Right lobe of liver (tissue), 4 donors: ENCODE measurements at regions not wholly inside any gene's neighbourhood (a gene's known extent, or its start where the extent isn't known, plus 50 kb on each side); places are given as distances from the start of the nearest gene placed in this dataset.

Experiments used
- POLR2A ChIP-seq: fragments of 450-650 bp; IDR thresholded peaks from one replicate; pipeline ENCODE4 v1.6.1; 2017; ENCODE audit warnings: antibody characterized with exemption, mild to moderate bottlenecking
- TF ChIP-seq, protein P1 (sequence below), 4 donors: fragments of 200-600 bp in 3 of 4; fragments of 450-650 bp in 1 of 4; IDR thresholded peaks; one replicate each; pipeline versions ENCODE4 v1.5.1 to v1.8.0; 2016 to 2022; ENCODE audit warnings: antibody characterized with exemption in 4 of 4, mild to moderate bottlenecking in 2 of 4
- donor health status: DM: no; HTN: no; CAD: no.
- donor health status: DM: no; HTN: no; CAD: no.
- donor health status: DM: no; HTN: yes; CAD: no.

DNA sequence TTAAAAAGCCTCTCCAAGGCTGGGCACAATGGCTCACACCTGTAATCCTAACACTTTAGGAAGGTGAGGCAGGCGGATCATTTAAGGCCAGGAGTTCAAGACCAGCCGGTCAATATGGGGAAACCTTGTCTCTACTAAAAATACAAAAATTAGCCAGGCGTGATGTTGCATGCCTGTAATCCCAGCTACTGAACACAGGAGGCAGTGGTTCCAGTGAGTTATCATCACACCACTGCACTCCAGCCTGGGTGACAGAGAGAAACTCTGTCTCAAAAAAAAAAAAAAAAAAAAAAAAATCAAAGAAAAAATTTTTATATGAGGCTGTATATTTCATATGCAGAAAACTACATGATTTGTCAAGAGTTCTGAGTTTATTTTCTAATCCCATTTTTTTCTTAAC is 1107.1 kb upstream of the TMPRSS15 start:
- TF ChIP-seq, protein P1, sequence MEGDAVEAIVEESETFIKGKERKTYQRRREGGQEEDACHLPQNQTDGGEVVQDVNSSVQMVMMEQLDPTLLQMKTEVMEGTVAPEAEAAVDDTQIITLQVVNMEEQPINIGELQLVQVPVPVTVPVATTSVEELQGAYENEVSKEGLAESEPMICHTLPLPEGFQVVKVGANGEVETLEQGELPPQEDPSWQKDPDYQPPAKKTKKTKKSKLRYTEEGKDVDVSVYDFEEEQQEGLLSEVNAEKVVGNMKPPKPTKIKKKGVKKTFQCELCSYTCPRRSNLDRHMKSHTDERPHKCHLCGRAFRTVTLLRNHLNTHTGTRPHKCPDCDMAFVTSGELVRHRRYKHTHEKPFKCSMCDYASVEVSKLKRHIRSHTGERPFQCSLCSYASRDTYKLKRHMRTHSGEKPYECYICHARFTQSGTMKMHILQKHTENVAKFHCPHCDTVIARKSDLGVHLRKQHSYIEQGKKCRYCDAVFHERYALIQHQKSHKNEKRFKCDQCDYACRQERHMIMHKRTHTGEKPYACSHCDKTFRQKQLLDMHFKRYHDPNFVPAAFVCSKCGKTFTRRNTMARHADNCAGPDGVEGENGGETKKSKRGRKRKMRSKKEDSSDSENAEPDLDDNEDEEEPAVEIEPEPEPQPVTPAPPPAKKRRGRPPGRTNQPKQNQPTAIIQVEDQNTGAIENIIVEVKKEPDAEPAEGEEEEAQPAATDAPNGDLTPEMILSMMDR (IDR thresholded peaks at IDR 0.05) = no peak
- no peak for TF ChIP-seq POLR2A
